Panc1 (cell line): ENCODE measurements at regions not wholly inside any gene's neighbourhood (a gene's known extent, or its start where the extent isn't known, plus 50 kb on each side); places are given as distances from the start of the nearest gene placed in this dataset.

Experiments
- CTCF ChIP-seq: fragments of 450-650 bp; IDR thresholded peaks from 2 replicates; pipeline ENCODE4 v1.5.1; 2017; ENCODE audit warnings: mild to moderate bottlenecking
- POLR2AphosphoS5 ChIP-seq: IDR thresholded peaks from 2 replicates; pipeline ENCODE4 v1.6.1; 2012; ENCODE audit warnings: mild to moderate bottlenecking, low read depth, low read length, moderate library complexity
- SIN3A ChIP-seq: IDR thresholded peaks from 2 replicates; pipeline ENCODE4 v1.6.1; 2012; ENCODE audit warnings: low read depth, mild to moderate bottlenecking, low read length, moderate library complexity, borderline replicate concordance; ENCODE audit not compliant: insufficient read depth
- TF ChIP-seq, protein P1 (sequence below), 2 experiments: IDR thresholded peaks; 2 replicates each; pipeline ENCODE4 v1.6.1; 2011 to 2012; ENCODE audit warnings: low read depth in 2 of 2, control low read depth in 1 of 2, low read length in 1 of 2, mild to moderate bottlenecking in 1 of 2, moderate library complexity in 1 of 2; ENCODE audit not compliant: insufficient read depth in 1 of 2

GRCh38 chr1:166692346-166692745 is 146.9 kb upstream of the POGK start:
- no peak for TF ChIP-seq CTCF
- TF ChIP-seq, protein P1, sequence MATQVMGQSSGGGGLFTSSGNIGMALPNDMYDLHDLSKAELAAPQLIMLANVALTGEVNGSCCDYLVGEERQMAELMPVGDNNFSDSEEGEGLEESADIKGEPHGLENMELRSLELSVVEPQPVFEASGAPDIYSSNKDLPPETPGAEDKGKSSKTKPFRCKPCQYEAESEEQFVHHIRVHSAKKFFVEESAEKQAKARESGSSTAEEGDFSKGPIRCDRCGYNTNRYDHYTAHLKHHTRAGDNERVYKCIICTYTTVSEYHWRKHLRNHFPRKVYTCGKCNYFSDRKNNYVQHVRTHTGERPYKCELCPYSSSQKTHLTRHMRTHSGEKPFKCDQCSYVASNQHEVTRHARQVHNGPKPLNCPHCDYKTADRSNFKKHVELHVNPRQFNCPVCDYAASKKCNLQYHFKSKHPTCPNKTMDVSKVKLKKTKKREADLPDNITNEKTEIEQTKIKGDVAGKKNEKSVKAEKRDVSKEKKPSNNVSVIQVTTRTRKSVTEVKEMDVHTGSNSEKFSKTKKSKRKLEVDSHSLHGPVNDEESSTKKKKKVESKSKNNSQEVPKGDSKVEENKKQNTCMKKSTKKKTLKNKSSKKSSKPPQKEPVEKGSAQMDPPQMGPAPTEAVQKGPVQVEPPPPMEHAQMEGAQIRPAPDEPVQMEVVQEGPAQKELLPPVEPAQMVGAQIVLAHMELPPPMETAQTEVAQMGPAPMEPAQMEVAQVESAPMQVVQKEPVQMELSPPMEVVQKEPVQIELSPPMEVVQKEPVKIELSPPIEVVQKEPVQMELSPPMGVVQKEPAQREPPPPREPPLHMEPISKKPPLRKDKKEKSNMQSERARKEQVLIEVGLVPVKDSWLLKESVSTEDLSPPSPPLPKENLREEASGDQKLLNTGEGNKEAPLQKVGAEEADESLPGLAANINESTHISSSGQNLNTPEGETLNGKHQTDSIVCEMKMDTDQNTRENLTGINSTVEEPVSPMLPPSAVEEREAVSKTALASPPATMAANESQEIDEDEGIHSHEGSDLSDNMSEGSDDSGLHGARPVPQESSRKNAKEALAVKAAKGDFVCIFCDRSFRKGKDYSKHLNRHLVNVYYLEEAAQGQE (IDR thresholded peaks at IDR 0.05; ENCODE audit: insufficient read depth in 1 of 2, low read depth in 2 of 2, low read length in 1 of 2), result no peak
- no peak for TF ChIP-seq SIN3A
- TF ChIP-seq POLR2AphosphoS5, result no peak
